Tibial artery (tissue), 4 donors: ENCODE measurements at regions not wholly inside any gene's neighbourhood (a gene's known extent, or its start where the extent isn't known, plus 50 kb on each side); places are given as distances from the start of the nearest gene placed in this dataset.

Experiments used
- DNase-seq, 2 donors: peaks; one replicate each; pipeline ENCODE4 v3.0.0-alpha.2; 2019
- H3K27ac ChIP-seq, 2 donors: fragments of 200-600 bp; sonication (generic) in 1 of 2; 1 replicate in 1 of 2; 2 replicates in 1 of 2; pipeline ENCODE4 v1.5.1; 2018 to 2019; ENCODE audit warnings: mild to moderate bottlenecking in 1 of 2
- H3K27me3 ChIP-seq, 2 donors: fragments of 200-600 bp; sonication (generic) in 1 of 2; one replicate each; pipeline versions ENCODE4 v1.5.1 to v1.6.0; 2016 to 2019
- H3K36me3 ChIP-seq, 3 donors: fragments of 200-600 bp; sonication (generic) in 2 of 3; one replicate each; pipeline ENCODE4 v1.5.1; 2016 to 2019; ENCODE audit warnings: mild to moderate bottlenecking in 2 of 3
- H3K4me1 ChIP-seq, 4 donors: fragments of 200-600 bp; sonication (generic) in 2 of 4; 1 replicate in 3 of 4; 2 replicates in 1 of 4; pipeline ENCODE4 v1.5.1; 2016 to 2019
- H3K4me3 ChIP-seq, 2 donors: fragments of 200-600 bp; sonication (generic) in 1 of 2; 1 replicate in 1 of 2; 2 replicates in 1 of 2; pipeline ENCODE4 v1.5.1; 2018 to 2019; ENCODE audit warnings: mild to moderate bottlenecking in 2 of 2
- H3K9me3 ChIP-seq, 3 donors: fragments of 200-600 bp; sonication (generic) in 1 of 3; one replicate each; pipeline ENCODE4 v1.5.1; 2016 to 2019
- intact Hi-C: fragments of 100-400 bp; cut with DNase I; formaldehyde crosslinking; loops from one replicate; pipeline ENCODE4 v1.15.0; 2023; ENCODE audit warnings: low total_unique reads
- TF ChIP-seq, protein P1 (sequence below), 2 experiments: fragments of 200-600 bp in 1 of 2; fragments of 450-650 bp in 1 of 2; IDR thresholded peaks; one replicate each; pipeline ENCODE4 v1.5.1; 2017 to 2019; ENCODE audit warnings: antibody characterized with exemption in 2 of 2, mild to moderate bottlenecking in 1 of 2, moderate library complexity in 1 of 2

DNA sequence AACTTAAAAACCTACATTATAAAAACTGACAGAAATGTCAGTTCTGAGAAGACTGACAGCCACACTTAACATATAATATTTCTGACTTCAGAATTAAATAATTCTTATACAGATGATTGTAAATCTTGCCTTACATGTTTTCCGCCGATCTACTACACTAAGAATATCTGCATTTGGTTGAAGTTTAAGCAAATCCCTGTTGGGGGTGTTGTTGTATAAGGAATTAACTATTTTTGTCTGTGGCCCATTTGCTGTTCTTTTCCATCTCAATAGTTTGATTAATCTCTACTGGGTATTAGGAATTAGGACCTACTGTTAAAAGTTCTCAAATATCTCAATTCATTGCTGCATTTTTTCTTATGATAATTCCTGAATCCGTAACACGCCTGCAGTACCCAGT is 838.3 kb upstream of the ROBO1 start:
- H3K36me3 ChIP-seq, result no peaks in the 10 kb centered on the region
- no peaks in the 10 kb centered on the region for H3K9me3 ChIP-seq
- H3K27ac ChIP-seq, result no peak overlapping the region
- H3K27me3 ChIP-seq, result no peaks in the 10 kb centered on the region
- TF ChIP-seq, protein P1, sequence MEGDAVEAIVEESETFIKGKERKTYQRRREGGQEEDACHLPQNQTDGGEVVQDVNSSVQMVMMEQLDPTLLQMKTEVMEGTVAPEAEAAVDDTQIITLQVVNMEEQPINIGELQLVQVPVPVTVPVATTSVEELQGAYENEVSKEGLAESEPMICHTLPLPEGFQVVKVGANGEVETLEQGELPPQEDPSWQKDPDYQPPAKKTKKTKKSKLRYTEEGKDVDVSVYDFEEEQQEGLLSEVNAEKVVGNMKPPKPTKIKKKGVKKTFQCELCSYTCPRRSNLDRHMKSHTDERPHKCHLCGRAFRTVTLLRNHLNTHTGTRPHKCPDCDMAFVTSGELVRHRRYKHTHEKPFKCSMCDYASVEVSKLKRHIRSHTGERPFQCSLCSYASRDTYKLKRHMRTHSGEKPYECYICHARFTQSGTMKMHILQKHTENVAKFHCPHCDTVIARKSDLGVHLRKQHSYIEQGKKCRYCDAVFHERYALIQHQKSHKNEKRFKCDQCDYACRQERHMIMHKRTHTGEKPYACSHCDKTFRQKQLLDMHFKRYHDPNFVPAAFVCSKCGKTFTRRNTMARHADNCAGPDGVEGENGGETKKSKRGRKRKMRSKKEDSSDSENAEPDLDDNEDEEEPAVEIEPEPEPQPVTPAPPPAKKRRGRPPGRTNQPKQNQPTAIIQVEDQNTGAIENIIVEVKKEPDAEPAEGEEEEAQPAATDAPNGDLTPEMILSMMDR (IDR thresholded peaks at IDR 0.05), result no peak
- no peak overlapping the region for H3K4me3 ChIP-seq
- H3K4me1 ChIP-seq, result no peaks in the 10 kb centered on the region
- intact Hi-C loops, result no loop called here
- DNase-seq, result no peak

DNA sequence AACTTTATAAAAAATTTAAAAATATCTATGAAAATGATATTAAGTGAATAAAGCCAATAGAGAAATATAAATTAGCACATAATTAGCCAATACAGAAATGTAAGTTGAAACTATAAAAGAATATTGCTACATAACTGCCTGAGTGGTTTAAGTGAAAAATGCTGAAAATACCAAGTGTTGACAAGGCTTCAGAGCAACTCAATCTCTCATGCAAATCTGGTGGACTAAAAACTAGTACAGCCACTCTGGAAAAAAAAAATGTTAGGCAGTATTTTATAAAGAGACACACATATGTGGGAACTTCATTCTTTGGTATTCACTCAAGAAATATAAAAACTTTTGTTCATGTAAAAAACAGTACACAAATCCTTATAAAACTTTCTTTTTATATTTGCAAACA is 833.7 kb upstream of the ROBO1 start:
- no peaks in the 10 kb centered on the region for H3K36me3 ChIP-seq
- intact Hi-C loops, result no loop called here

DNA sequence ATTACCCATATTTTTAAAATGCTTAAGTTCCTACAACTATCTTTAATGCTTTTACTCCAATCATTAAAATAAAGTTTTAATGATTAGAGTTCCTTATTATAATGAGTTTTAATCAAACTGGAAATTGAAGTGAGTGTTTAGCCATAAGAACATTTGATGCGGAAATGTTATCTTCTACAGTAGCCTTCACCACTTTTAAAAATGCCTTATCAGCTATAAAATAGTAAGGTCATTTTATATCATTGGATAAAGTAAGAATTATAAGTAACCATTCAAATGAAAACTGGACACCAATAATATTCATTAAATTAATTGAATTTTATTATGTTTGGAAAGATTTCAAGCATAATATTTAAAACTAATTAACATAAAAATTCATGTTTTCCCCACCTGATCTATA is 825.0 kb upstream of the ROBO1 start:
- no peak overlapping the region for H3K27ac ChIP-seq
- H3K4me3 ChIP-seq, result no peak overlapping the region
- H3K4me1 ChIP-seq, result no peaks in the 10 kb centered on the region
- no peaks in the 10 kb centered on the region for H3K27me3 ChIP-seq
- TF ChIP-seq, protein P1 (IDR thresholded peaks at IDR 0.05), result no peak
- intact Hi-C loops, result no loop called here
- DNase-seq, result no peak
- no peaks in the 10 kb centered on the region for H3K9me3 ChIP-seq
- no peaks in the 10 kb centered on the region for H3K36me3 ChIP-seq

More for the DNA sequence above, 833.7 kb upstream of the ROBO1 start:
- Histone ChIP-seq H3K9me3 (peaks cover 0 to 4% (median 3%) of the 10 kb centered on the region in 3 donors), H3K4me3 (no peak overlapping the region), H3K4me1 (no peaks in the 10 kb centered on the region), H3K27me3 (no peaks in the 10 kb centered on the region), H3K27ac (no peak overlapping the region)
- no peak for DNase-seq
- TF ChIP-seq, protein P1 (IDR thresholded peaks at IDR 0.05), result no peak

DNA sequence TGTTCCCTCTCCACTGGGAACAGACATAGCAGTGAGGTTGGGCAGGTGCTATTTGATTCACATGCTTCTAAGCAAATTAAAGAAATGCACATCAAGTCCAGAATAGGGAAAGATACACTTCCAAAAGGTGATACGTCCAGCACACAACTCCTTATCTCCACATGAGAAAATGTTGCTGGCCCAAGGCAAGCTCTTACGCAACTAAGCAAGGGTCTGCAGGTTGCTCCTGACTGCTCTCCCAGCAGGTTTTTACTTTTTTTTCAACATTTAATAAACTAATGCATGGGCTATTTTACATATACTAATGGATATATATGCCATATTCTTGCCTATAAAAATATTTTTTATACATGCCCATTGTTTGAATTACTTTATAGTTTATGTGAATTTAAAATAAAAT is 818.5 kb upstream of the ROBO1 start:
- H3K27ac ChIP-seq, result no peak overlapping the region
- no peak for DNase-seq
- no peaks in the 10 kb centered on the region for H3K27me3 ChIP-seq
- TF ChIP-seq, protein P1 (IDR thresholded peaks at IDR 0.05), result no peak
- H3K36me3 ChIP-seq, result no peaks in the 10 kb centered on the region
- H3K9me3 ChIP-seq, result no peaks in the 10 kb centered on the region
- no peaks in the 10 kb centered on the region for H3K4me1 ChIP-seq
- intact Hi-C loops, result no loop called here
- H3K4me3 ChIP-seq, result no peak overlapping the region

DNA sequence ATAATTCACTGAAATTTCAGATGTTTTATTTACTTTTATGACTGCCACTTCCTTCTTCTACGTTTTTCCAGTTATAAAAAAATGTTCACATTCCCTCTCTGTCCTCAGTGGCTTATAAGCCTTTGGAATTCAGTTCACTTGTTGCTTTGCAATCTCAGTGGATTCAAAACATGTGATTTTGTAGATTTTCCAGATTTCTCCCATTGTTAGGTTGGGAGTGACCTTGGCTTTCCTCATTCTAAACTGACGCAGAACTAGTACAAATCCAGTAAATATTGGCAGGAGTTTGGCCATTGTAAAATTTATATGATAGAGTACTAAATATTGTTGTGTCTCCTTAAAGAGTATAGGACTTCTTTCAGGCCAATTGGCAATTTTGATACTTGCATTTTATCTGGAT is 812.3 kb upstream of the ROBO1 start:
- H3K4me3 ChIP-seq, result no peak overlapping the region
- no peaks in the 10 kb centered on the region for H3K36me3 ChIP-seq
- H3K27me3 ChIP-seq, result no peaks in the 10 kb centered on the region
- no peak overlapping the region for H3K27ac ChIP-seq
- intact Hi-C loops, result no loop called here
- no peaks in the 10 kb centered on the region for H3K4me1 ChIP-seq
- H3K9me3 ChIP-seq, result no peaks in the 10 kb centered on the region
- DNase-seq, result no peak
- TF ChIP-seq, protein P1 (IDR thresholded peaks at IDR 0.05), result no peak

DNA sequence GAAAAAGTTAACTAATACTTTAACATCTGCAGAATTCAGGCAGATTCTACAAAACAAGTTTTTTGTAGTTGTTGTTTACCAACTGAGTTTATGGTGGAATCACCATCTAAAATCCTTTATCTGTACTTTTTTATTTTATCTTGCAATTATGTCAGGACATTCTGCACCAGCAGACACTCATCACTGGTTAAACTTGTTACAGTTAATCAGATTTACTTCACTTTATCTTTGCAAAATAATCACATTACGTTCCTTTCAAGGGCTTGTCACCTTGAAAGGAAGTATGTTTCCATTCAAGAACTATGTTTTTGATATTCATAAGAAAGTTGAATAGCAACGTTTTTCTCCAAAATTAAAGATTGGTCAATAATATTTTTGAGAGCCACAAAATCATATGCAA is 796.6 kb upstream of the ROBO1 start:
- Histone ChIP-seq H3K4me3 (no peak overlapping the region), H3K27ac (no peak overlapping the region), H3K27me3 (no peaks in the 10 kb centered on the region), H3K4me1 (no peaks in the 10 kb centered on the region), H3K36me3 (no peaks in the 10 kb centered on the region), H3K9me3 (no peaks in the 10 kb centered on the region)
- DNase-seq, result no peak
- intact Hi-C loops, result no loop called here
- TF ChIP-seq, protein P1 (IDR thresholded peaks at IDR 0.05), result no peak
